NT2/D1 (cell line): ENCODE measurements at regions not wholly inside any gene's neighbourhood (a gene's known extent, or its start where the extent isn't known, plus 50 kb on each side); places are given as distances from the start of the nearest gene placed in this dataset.

ENCODE experiments used
- YY1 ChIP-seq: IDR thresholded peaks from 2 replicates; pipeline ENCODE4 v1.6.1; 2011; ENCODE audit not compliant: insufficient read length, insufficient read depth
- ZNF274 ChIP-seq: IDR thresholded peaks from 2 replicates; pipeline ENCODE4 v1.6.1; 2011; ENCODE audit warnings: mild to moderate bottlenecking, low read depth, low read length

- TF ChIP-seq YY1 (no peak), ZNF274 (no peak)
Observed at GRCh38 chr15:87340370-87340769, 916.2 kb downstream of the NTRK3 start.
